ENCODE measurements at regions not wholly inside any gene's neighbourhood (a gene's known extent, or its start where the extent isn't known, plus 50 kb on each side); places are given as distances from the start of the nearest gene placed in this dataset.

DNA sequence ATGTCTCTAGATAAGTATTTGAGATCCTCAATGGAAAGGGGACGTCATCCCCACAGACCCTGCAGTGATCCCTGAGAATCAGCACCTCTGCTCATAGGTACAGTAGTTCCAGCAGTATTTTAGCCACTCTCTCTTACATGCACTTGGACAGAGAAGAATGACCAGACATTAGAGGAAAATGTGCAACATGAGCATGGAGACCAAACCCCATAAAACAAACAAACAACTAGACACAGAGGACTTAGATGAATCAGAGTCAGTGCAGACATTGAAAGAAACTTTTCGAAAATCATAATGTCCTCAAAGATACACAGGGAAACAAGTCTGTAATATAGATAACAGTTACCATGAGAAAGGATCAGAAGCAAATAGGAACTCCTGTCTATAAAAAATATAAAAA is 108.2 kb downstream of the LYPLAL1 start:
- no peak for ATAC-seq (ENCODE audit: low FRiP score)
- WGBS, 2 donors, result 94 to 96% methylated on average over 2 of the region's 2 CpGs
- intact Hi-C loops (cut with DNase I), result no loop called here

DNA sequence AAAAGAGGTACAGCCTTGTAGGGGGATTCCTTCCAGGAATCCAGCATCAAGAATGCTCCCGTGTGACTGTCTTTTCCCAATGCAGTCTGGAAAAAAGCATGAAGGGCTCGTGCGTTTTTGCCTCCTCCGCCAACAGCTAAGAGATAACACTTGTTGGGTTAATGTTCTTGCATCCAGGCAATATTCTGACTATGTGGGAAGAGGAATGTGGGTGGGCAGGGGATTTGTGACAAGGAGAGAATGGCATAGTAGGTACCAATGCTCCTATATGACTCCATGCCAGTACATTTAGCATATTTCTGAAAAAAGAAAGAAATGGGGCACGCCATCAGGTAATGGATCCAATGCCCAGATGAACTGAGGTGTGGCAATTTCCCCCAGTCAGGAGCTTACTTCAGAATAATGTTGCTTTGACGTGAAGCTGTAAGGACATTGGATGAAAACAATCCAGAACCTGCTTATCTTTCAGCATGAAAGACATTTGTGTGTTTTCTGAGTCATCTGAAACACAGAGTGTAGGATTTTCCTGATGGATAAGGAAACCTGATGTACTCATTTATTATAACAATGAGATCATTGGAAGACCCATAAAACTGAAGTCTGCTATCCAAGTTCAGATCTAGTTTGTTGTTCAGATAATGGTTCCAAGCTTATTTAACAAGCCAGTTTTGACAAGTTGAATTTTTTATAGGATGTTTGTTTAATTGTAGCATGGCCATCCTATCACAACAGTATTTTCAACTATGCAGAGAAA is 105.5 kb downstream of the LYPLAL1 start:
- intact Hi-C loops (cut with DNase I), result no loop called here
- H3K4me3 ChIP-seq (ENCODE audit: low read length in 2 of 2), result no peak overlapping the region
- 57 to 75% methylated on average over 6 of the region's 6 CpGs for WGBS, 2 donors

More for the DNA sequence above, 108.2 kb downstream of the LYPLAL1 start:
- H3K9me3 ChIP-seq (ENCODE audit: control insufficient read depth, low read length), result no peaks in the 10 kb centered on the region
- no peaks in the 10 kb centered on the region for H3K4me1 ChIP-seq (ENCODE audit: control insufficient read depth in 1 of 2, insufficient read depth in 2 of 2, low read length in 2 of 2)
- no peak overlapping the region for H3K4me3 ChIP-seq (ENCODE audit: low read length in 2 of 2)
- DNase-seq, result no peak
- H3K27me3 ChIP-seq (ENCODE audit: control insufficient read depth in 1 of 2, insufficient read depth in 2 of 2, low read length in 1 of 2), result no peaks in the 10 kb centered on the region
- no peak overlapping the region for H3K27ac ChIP-seq (ENCODE audit: low read depth in 1 of 2, low read length in 2 of 2)
- H3K36me3 ChIP-seq (ENCODE audit: control insufficient read depth in 1 of 2, insufficient read depth in 2 of 2, low read length in 1 of 2), result peaks cover 0 to 2% of the 10 kb centered on the region in 2 donors

DNA sequence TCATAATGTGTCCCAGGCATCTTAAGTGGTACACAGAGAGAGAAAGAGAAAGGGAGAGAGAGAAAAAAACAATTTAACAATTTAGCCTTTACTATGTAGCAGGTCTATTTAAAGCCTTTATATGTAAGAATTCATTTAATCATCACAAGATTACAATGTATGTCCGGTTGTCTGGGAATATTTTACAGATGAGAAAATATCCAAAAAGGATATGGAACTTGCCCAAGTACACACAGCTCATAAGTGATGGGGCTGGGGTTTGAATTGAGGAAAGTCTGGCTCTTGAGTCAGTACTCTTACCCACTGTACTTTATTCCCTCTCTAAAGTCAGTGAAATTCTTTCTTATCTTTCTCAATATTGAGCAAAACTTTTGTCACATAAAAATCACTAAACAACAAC is 104.6 kb downstream of the LYPLAL1 start:
- intact Hi-C loops (cut with DNase I), result no loop called here
- H3K9me3 ChIP-seq (ENCODE audit: control insufficient read depth, low read length), result no peaks in the 10 kb centered on the region

More for the DNA sequence above, 105.5 kb downstream of the LYPLAL1 start:
- DNase-seq, result no peak
- peaks cover 0 to 2% of the 10 kb centered on the region in 2 donors for H3K36me3 ChIP-seq (ENCODE audit: control insufficient read depth in 1 of 2, insufficient read depth in 2 of 2, low read length in 1 of 2)
- no peaks in the 10 kb centered on the region for H3K4me1 ChIP-seq (ENCODE audit: control insufficient read depth in 1 of 2, insufficient read depth in 2 of 2, low read length in 2 of 2)
- no peak for ATAC-seq (ENCODE audit: low FRiP score)
- H3K27ac ChIP-seq (ENCODE audit: low read depth in 1 of 2, low read length in 2 of 2), result no peak overlapping the region
- H3K27me3 ChIP-seq (ENCODE audit: control insufficient read depth in 1 of 2, insufficient read depth in 2 of 2, low read length in 1 of 2), result no peaks in the 10 kb centered on the region
- H3K9me3 ChIP-seq (ENCODE audit: control insufficient read depth, low read length), result no peaks in the 10 kb centered on the region

DNA sequence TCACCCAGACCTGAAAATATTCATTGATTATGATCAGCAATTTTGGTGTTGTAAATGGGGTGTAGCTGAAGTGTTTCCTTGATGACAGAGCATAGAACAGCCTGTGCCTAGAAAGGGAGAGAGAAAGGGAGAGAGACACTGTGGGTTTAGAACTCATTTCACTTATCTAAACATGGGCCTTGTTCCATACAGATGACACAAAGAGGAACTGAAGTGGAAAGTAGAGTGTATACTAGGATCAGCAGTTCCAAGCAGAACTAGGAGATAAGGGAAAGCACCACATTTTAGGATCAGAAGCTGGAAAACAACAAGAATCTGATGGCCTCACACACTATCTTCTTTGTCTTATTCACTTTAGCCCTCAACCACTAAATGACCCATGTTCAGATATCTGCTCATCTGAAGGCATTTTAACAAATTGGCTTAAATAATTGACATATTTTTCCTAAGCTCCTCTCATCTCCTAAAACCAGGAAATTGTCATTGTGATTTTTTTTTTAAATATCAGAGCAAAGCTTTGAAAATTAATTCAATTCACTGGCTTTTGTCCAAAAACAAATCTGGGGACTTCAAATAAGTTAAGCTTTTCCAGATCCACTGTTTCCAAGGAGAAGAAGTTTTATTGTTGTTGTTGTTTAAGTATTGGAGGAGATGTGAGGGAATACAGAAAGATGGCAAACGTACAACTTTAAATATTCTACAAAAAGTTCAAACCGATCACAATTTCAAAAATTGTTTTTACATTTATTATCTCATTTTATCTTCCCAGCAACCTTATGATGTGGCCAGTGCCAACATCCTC is 103.8 kb downstream of the LYPLAL1 start:
- no peaks in the 10 kb centered on the region for H3K27me3 ChIP-seq (ENCODE audit: control insufficient read depth in 1 of 2, insufficient read depth in 2 of 2, low read length in 1 of 2)
- peaks cover 0 to 2% of the 10 kb centered on the region in 2 donors for H3K36me3 ChIP-seq (ENCODE audit: control insufficient read depth in 1 of 2, insufficient read depth in 2 of 2, low read length in 1 of 2)
- no peaks in the 10 kb centered on the region for H3K4me1 ChIP-seq (ENCODE audit: control insufficient read depth in 1 of 2, insufficient read depth in 2 of 2, low read length in 2 of 2)
- intact Hi-C loops (cut with DNase I), result no loop called here
- H3K9me3 ChIP-seq (ENCODE audit: control insufficient read depth, low read length), result no peaks in the 10 kb centered on the region
- ATAC-seq (ENCODE audit: low FRiP score) (no peak), DNase-seq (no peak)
- 54 to 64% methylated on average over 2 of the region's 2 CpGs for WGBS, 2 donors
- H3K27ac ChIP-seq (ENCODE audit: low read depth in 1 of 2, low read length in 2 of 2), result no peak overlapping the region
- H3K4me3 ChIP-seq (ENCODE audit: low read length in 2 of 2), result no peak overlapping the region

More for the DNA sequence above, 104.6 kb downstream of the LYPLAL1 start:
- DNase-seq, result no peak
- H3K27me3 ChIP-seq (ENCODE audit: control insufficient read depth in 1 of 2, insufficient read depth in 2 of 2, low read length in 1 of 2), result no peaks in the 10 kb centered on the region
- H3K36me3 ChIP-seq (ENCODE audit: control insufficient read depth in 1 of 2, insufficient read depth in 2 of 2, low read length in 1 of 2), result peaks cover 0 to 2% of the 10 kb centered on the region in 2 donors
- no peaks in the 10 kb centered on the region for H3K4me1 ChIP-seq (ENCODE audit: control insufficient read depth in 1 of 2, insufficient read depth in 2 of 2, low read length in 2 of 2)
- ATAC-seq (ENCODE audit: low FRiP score), result no peak
- no peak overlapping the region for H3K27ac ChIP-seq (ENCODE audit: low read depth in 1 of 2, low read length in 2 of 2)
- WGBS, 2 donors, result 11% methylated on average over 1 of the region's 1 CpG
- H3K4me3 ChIP-seq (ENCODE audit: low read length in 2 of 2), result no peak overlapping the region

DNA sequence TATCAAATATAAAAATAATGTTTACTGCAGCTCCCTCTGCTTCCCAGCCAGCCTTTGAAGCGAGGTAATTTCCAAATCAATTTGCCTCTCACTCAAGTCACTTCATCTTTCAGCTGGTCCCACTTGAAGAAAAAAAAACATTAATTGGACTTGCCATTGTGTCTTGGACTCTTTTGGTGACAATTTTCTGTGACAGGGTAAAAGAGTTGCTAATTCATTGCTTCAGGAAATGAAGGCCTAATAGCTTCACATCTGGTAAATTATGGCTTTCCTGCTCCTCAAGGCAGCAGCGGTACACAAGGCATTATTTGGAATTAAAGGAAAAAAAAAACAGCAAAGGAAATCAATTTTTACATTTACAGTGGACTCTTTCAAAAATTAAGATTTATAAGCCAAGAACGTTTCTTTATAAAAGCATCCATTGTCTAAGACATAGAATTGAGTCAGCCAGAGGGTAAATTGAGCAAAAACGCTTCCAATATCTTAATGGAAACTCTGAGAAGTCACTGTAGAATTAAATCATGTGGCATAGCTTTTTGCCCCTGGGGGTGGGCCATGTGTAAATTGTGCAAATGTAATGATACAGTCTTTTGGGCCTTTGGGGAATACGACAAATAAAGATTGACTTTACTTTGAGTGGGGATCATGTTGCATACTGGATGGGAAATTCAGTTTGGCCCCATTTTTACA is 102.5 kb downstream of the LYPLAL1 start:
- 93 to 96% methylated on average over 5 of the region's 5 CpGs for WGBS, 2 donors
- no peak for DNase-seq

DNA sequence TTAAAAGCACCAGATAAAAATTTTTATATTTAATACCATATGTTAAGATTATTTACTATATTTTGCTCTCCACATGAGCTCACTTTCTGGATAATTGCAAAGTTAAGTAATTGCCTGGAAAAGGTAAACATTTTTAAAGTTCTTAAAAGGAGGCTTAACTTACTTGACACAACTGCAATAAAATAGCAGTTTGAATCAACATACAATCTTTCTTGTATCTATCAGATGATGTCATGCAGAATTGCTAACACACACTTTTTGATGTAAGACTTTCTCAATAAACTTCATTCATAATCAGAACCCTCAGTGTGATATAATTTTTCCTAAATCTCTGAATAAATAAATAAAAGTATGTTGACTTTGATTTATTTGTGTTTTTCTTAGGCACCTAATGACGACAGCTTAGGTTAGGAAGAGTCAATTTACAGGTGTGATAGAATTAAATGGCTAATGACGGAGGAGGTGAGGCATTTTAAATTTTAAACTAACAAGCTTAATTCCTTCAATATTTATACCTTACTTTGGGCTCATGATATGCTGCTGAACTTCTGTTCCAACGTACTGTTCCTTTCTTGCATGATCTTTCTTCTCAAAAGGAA is 99.5 kb downstream of the LYPLAL1 start:
- Histone ChIP-seq H3K27ac (ENCODE audit: low read depth in 1 of 2, low read length in 2 of 2) (no peak overlapping the region), H3K27me3 (ENCODE audit: control insufficient read depth in 1 of 2, insufficient read depth in 2 of 2, low read length in 1 of 2) (no peaks in the 10 kb centered on the region), H3K4me1 (ENCODE audit: control insufficient read depth in 1 of 2, insufficient read depth in 2 of 2, low read length in 2 of 2) (peaks cover 0 to 3% of the 10 kb centered on the region in 2 donors), H3K9me3 (ENCODE audit: control insufficient read depth, low read length) (no peaks in the 10 kb centered on the region), H3K36me3 (ENCODE audit: control insufficient read depth in 1 of 2, insufficient read depth in 2 of 2, low read length in 1 of 2) (peaks cover 0 to 2% of the 10 kb centered on the region in 2 donors), H3K4me3 (ENCODE audit: low read length in 2 of 2) (no peak overlapping the region)
- ATAC-seq (ENCODE audit: low FRiP score), result no peak
- WGBS, 2 donors, result 93 to 98% methylated on average over 3 of the region's 3 CpGs
- intact Hi-C loops (cut with DNase I), result no loop called here
- no peak for DNase-seq

More for the DNA sequence above, 102.5 kb downstream of the LYPLAL1 start:
- ATAC-seq (ENCODE audit: low FRiP score), result no peak
- intact Hi-C loops (cut with DNase I), result no loop called here
- Histone ChIP-seq H3K27ac (ENCODE audit: low read depth in 1 of 2, low read length in 2 of 2) (no peak overlapping the region), H3K4me3 (ENCODE audit: low read length in 2 of 2) (no peak overlapping the region), H3K27me3 (ENCODE audit: control insufficient read depth in 1 of 2, insufficient read depth in 2 of 2, low read length in 1 of 2) (no peaks in the 10 kb centered on the region), H3K36me3 (ENCODE audit: control insufficient read depth in 1 of 2, insufficient read depth in 2 of 2, low read length in 1 of 2) (peaks cover 0 to 2% of the 10 kb centered on the region in 2 donors), H3K4me1 (ENCODE audit: control insufficient read depth in 1 of 2, insufficient read depth in 2 of 2, low read length in 2 of 2) (peaks cover 0 to 3% of the 10 kb centered on the region in 2 donors), H3K9me3 (ENCODE audit: control insufficient read depth, low read length) (no peaks in the 10 kb centered on the region)

DNA sequence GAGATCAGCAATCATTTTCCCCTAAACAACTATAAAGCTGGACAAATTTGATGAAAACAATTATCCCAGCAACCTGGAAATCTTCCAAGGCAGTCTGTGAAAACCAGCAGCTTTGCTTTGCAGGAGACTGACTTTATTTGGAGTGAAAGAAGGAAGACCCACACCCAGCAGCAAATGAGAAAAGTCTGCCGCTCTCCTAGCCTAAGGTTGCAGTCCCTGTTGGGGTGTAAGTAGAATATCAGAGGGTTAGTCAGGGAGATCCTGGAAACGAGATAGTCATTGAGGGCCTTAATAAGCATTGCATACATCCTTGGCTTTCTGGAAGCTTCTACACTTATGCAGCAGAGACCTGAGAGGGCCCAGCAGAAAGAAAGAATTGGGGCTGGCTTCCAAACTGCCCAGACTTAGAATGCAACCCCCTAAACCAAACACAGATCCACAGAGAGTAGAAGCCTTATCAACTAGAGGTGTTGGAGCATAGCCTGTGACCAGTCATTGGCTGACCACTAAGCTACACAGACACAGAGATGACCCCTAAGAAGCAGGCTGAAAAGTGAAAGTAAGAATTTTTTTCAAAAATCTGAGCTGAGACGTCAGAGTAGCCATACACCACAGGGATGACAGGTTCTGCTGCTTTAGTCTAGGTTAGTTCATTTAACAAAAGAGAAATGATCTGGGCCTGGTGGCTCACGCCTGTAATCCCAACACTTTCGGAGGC is 98.3 kb downstream of the LYPLAL1 start:
- DNase-seq (no peak), ATAC-seq (ENCODE audit: low FRiP score) (peak; percentile 39)
- Histone ChIP-seq H3K4me3 (ENCODE audit: low read length in 2 of 2) (peak overlapping the region in 1 of 2 donors; percentile 31), H3K9me3 (ENCODE audit: control insufficient read depth, low read length) (no peaks in the 10 kb centered on the region), H3K27me3 (ENCODE audit: control insufficient read depth in 1 of 2, insufficient read depth in 2 of 2, low read length in 1 of 2) (no peaks in the 10 kb centered on the region), H3K36me3 (ENCODE audit: control insufficient read depth in 1 of 2, insufficient read depth in 2 of 2, low read length in 1 of 2) (peaks cover 0 to 2% of the 10 kb centered on the region in 2 donors), H3K27ac (ENCODE audit: low read depth in 1 of 2, low read length in 2 of 2) (peak overlapping the region; percentile 21 to 28), H3K4me1 (ENCODE audit: control insufficient read depth in 1 of 2, insufficient read depth in 2 of 2, low read length in 2 of 2) (peaks cover 0 to 3% of the 10 kb centered on the region in 2 donors)
- 23 to 32% methylated on average over 5 of the region's 5 CpGs for WGBS, 2 donors
- intact Hi-C loops (cut with DNase I), result no loop called here

DNA sequence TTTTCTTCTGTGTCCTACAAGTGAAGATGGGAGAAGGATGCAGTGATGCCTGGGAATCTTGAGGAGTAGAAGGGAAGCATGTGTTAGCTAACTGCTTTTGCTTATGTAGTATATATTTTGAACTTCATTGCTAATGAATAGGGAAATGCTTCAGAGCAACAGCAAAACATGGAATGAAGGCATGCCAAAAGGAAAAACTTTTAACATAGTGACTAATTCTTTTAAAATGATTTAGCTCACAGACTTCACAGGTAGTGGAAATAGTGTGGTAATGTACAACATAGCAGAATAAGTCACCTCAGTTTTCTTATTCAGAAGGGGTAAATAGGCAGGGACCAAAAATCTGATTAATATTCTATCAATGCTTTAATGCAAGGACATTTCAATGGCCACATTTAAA is 95.5 kb downstream of the LYPLAL1 start:
- no peaks in the 10 kb centered on the region for H3K9me3 ChIP-seq (ENCODE audit: control insufficient read depth, low read length)
- H3K27ac ChIP-seq (ENCODE audit: low read depth in 1 of 2, low read length in 2 of 2), result no peak overlapping the region
- no peaks in the 10 kb centered on the region for H3K27me3 ChIP-seq (ENCODE audit: control insufficient read depth in 1 of 2, insufficient read depth in 2 of 2, low read length in 1 of 2)
- intact Hi-C loops (cut with DNase I), result no loop called here
- no peak overlapping the region for H3K4me3 ChIP-seq (ENCODE audit: low read length in 2 of 2)
- H3K36me3 ChIP-seq (ENCODE audit: control insufficient read depth in 1 of 2, insufficient read depth in 2 of 2, low read length in 1 of 2), result no peaks in the 10 kb centered on the region
- ATAC-seq (ENCODE audit: low FRiP score), result no peak
- no peak for DNase-seq
- H3K4me1 ChIP-seq (ENCODE audit: control insufficient read depth in 1 of 2, insufficient read depth in 2 of 2, low read length in 2 of 2), result peaks cover 0 to 3% of the 10 kb centered on the region in 2 donors
